Liver (tissue), 7 donors: ENCODE measurements at regions not wholly inside any gene's neighbourhood (a gene's known extent, or its start where the extent isn't known, plus 50 kb on each side); places are given as distances from the start of the nearest gene placed in this dataset.
"Not testable (repeated sequence)": the region's sequence is repeated elsewhere in the genome, so short reads cannot be mapped to it uniquely, and the experiment has no call there.

ENCODE experiments used
- DNase-seq: peaks from one replicate; pipeline ENCODE4 v3.0.0-alpha.2; 2017; ENCODE audit warnings: low spot score
- H3K27ac ChIP-seq, 2 donors: one replicate each; pipeline ENCODE4 v1.7.0; 2013; ENCODE audit warnings: inconsistent platforms in 2 of 2, low read length in 2 of 2, control low read depth in 1 of 2, low read depth in 1 of 2, mild to moderate bottlenecking in 1 of 2
- H3K27me3 ChIP-seq, 4 donors: one replicate each; pipeline versions ENCODE4 v1.6.1 to v1.7.0; 2013; ENCODE audit warnings: low read length in 3 of 4, inconsistent platforms in 1 of 4, mild to moderate bottlenecking in 1 of 4, moderate library complexity in 1 of 4; ENCODE audit not compliant: control insufficient read depth in 4 of 4, insufficient read depth in 4 of 4
- H3K36me3 ChIP-seq, 4 donors: one replicate each; pipeline versions ENCODE4 v1.6.1 to v1.7.0; 2013; ENCODE audit warnings: low read length in 3 of 4, mild to moderate bottlenecking in 3 of 4, low read depth in 1 of 4, moderate library complexity in 1 of 4; ENCODE audit not compliant: control insufficient read depth in 4 of 4, insufficient read depth in 3 of 4
- H3K4me1 ChIP-seq, 4 donors: one replicate each; pipeline versions ENCODE4 v1.6.1 to v1.7.0; 2013; ENCODE audit warnings: low read length in 3 of 4, mild to moderate bottlenecking in 3 of 4, moderate library complexity in 1 of 4; ENCODE audit not compliant: control insufficient read depth in 4 of 4, insufficient read depth in 4 of 4
- H3K4me3 ChIP-seq, 3 donors: one replicate each; pipeline versions ENCODE4 v1.6.1 to v1.7.0; 2013; ENCODE audit warnings: low read length in 3 of 3, control low read depth in 1 of 3, low read depth in 1 of 3, mild to moderate bottlenecking in 1 of 3
- H3K9ac ChIP-seq, 2 donors: one replicate each; pipeline ENCODE4 v1.7.0; 2013; ENCODE audit warnings: low read length in 2 of 2, mild to moderate bottlenecking in 2 of 2, moderate library complexity in 2 of 2, control low read depth in 1 of 2, low read depth in 1 of 2
- H3K9me3 ChIP-seq, 4 donors: one replicate each; pipeline versions ENCODE4 v1.6.1 to v1.7.0; 2013; ENCODE audit warnings: low read length in 3 of 4; ENCODE audit not compliant: control insufficient read depth in 4 of 4
- ATF3 ChIP-seq: IDR thresholded peaks from 2 replicates; pipeline ENCODE4 v1.6.1; 2016; ENCODE audit warnings: antibody characterized with exemption
- EGR1 ChIP-seq, 2 donors: IDR thresholded peaks; 2 replicates each; pipeline ENCODE4 v1.6.1; 2016 to 2018; ENCODE audit warnings: antibody characterized with exemption in 2 of 2, low read depth in 2 of 2
- FOXA2 ChIP-seq: IDR thresholded peaks from 2 replicates; pipeline ENCODE4 v1.6.1; 2016; ENCODE audit warnings: antibody characterized with exemption
- GABPA ChIP-seq, 2 donors: IDR thresholded peaks in 1 of 2; conservative IDR thresholded peaks in 1 of 2; 2 replicates each; pipeline ENCODE4 v1.6.1; 2016; ENCODE audit warnings: antibody characterized with exemption in 2 of 2, mild to moderate bottlenecking in 1 of 2, moderate library complexity in 1 of 2
- HNF4A ChIP-seq, 2 donors: conservative IDR thresholded peaks; 2 replicates each; pipeline ENCODE4 v1.6.1; 2016; ENCODE audit warnings: antibody characterized with exemption in 2 of 2, mild to moderate bottlenecking in 2 of 2
- JUND ChIP-seq, 2 donors: IDR thresholded peaks; 2 replicates each; pipeline ENCODE4 v1.6.1; 2016; ENCODE audit warnings: antibody characterized with exemption in 2 of 2
- RXRA ChIP-seq, 2 donors: IDR thresholded peaks; 2 replicates each; pipeline ENCODE4 v1.6.1; 2017 to 2018; ENCODE audit warnings: antibody characterized with exemption in 2 of 2, mild to moderate bottlenecking in 1 of 2
- TAF1 ChIP-seq: conservative IDR thresholded peaks from 2 replicates; pipeline ENCODE4 v1.6.1; 2016; ENCODE audit warnings: antibody characterized with exemption, mild to moderate bottlenecking
- YY1 ChIP-seq: IDR thresholded peaks from 2 replicates; pipeline ENCODE4 v1.6.1; 2016; ENCODE audit warnings: antibody characterized with exemption, mild to moderate bottlenecking
- WGBS: extraction: QIAGEN DNeasy Blood & Tissue Kit; methylation state at CpG from one replicate; pipeline ENCODE4 v1.1.7; 2013; 5-methylcytosine and 5-hydroxymethylcytosine counted together
- TF ChIP-seq, protein P1 (sequence below): IDR thresholded peaks from 2 replicates; pipeline ENCODE4 v1.6.1; 2016; ENCODE audit warnings: antibody characterized with exemption, mild to moderate bottlenecking
- donor health status: healthy.
- donor health status: healthy.
- donor health status: healthy.
- donor health status: healthy.

DNA sequence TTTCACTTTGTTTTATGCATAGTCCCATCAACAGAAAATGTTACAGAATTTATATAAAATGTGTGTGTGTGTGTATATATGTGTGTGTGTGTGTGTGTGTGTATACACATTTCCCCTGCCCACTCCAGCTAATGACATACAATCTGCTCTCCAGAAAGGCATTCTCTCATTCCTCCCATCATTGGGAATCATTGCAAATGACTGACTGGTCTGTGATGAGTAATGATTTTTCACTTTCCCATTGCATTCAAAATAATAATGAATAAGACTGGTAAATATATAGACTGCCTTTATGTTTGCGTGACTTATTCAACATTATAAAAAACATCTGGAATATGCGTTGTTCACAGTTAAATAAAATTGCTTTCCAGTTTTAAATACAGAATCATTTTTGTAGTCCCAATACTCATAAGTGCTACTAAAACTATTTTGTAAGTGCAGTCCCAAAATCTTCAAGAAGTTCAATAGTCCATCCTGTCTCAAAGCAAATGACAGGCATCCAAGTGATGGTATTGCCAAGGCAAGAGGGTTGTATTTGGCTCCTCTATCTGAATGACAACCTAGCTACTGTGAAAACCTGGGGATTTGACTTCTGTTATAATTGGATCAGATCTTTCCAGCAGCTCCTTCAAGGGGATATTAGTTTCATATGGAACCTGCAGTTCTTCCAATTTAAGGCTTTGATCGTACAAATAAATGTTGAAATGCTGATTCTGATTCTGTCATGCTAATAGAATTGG lies 150.9 kb downstream of the POLR1F start:
- H3K27me3 ChIP-seq, result no peaks in the 10 kb centered on the region
- DNase-seq, result no peak
- no peak overlapping the region for H3K9ac ChIP-seq
- WGBS, result 81% methylated on average over 3 of the region's 3 CpGs
- no peak overlapping the region for H3K4me3 ChIP-seq
- no peaks in the 10 kb centered on the region for H3K4me1 ChIP-seq
- no peak overlapping the region for H3K27ac ChIP-seq
- H3K36me3 ChIP-seq, result no peaks in the 10 kb centered on the region
- TF ChIP-seq JUND (IDR thresholded peaks at IDR 0.05) (no peak), EGR1 (IDR thresholded peaks at IDR 0.05; ENCODE audit: low read depth in 2 of 2) (no peak)
- H3K9me3 ChIP-seq, result no peaks in the 10 kb centered on the region

- no peak for TF ChIP-seq GABPA (IDR thresholded peaks at IDR 0.05 in 1 of 2, conservative IDR thresholded peaks at IDR 0.05 in 1 of 2)
- no peak for TF ChIP-seq JUND (IDR thresholded peaks at IDR 0.05)
- no peaks in the 10 kb centered on the region for H3K9me3 ChIP-seq
Measured at GRCh38 chr7:19554581-19554980, 154.3 kb downstream of the POLR1F start.

DNA sequence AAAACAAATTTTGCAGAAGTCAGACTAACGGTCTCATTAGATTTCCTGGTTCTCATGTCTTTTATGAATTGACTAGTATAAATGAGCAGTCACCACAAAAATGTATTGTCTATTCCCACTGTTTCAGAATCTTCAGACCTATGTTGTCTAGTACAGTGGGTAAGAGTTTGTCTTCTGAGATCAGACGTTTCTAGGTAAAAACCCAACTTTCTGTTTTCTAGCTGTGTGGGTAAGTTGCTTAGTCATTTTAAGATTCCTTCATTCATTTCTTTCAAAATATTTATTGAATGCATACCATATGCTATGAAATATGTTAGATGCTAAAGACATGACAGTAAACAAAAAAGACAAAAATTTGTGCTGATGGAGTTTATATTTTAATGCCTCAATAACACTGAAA lies 156.3 kb downstream of the POLR1F start:
- H3K9ac ChIP-seq, result no peak overlapping the region
- no peaks in the 10 kb centered on the region for H3K9me3 ChIP-seq
- H3K36me3 ChIP-seq, result no peaks in the 10 kb centered on the region
- 66% methylated on average over 2 of the region's 2 CpGs for WGBS
- H3K4me1 ChIP-seq, result no peaks in the 10 kb centered on the region
- no peak for TF ChIP-seq TAF1
- TF ChIP-seq, protein P1, sequence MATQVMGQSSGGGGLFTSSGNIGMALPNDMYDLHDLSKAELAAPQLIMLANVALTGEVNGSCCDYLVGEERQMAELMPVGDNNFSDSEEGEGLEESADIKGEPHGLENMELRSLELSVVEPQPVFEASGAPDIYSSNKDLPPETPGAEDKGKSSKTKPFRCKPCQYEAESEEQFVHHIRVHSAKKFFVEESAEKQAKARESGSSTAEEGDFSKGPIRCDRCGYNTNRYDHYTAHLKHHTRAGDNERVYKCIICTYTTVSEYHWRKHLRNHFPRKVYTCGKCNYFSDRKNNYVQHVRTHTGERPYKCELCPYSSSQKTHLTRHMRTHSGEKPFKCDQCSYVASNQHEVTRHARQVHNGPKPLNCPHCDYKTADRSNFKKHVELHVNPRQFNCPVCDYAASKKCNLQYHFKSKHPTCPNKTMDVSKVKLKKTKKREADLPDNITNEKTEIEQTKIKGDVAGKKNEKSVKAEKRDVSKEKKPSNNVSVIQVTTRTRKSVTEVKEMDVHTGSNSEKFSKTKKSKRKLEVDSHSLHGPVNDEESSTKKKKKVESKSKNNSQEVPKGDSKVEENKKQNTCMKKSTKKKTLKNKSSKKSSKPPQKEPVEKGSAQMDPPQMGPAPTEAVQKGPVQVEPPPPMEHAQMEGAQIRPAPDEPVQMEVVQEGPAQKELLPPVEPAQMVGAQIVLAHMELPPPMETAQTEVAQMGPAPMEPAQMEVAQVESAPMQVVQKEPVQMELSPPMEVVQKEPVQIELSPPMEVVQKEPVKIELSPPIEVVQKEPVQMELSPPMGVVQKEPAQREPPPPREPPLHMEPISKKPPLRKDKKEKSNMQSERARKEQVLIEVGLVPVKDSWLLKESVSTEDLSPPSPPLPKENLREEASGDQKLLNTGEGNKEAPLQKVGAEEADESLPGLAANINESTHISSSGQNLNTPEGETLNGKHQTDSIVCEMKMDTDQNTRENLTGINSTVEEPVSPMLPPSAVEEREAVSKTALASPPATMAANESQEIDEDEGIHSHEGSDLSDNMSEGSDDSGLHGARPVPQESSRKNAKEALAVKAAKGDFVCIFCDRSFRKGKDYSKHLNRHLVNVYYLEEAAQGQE, result no peak
- no peak for TF ChIP-seq YY1
- no peak for TF ChIP-seq JUND (IDR thresholded peaks at IDR 0.05)
- TF ChIP-seq RXRA (IDR thresholded peaks at IDR 0.05), result no peak
- no peak for TF ChIP-seq GABPA (IDR thresholded peaks at IDR 0.05 in 1 of 2, conservative IDR thresholded peaks at IDR 0.05 in 1 of 2)
- TF ChIP-seq ATF3, result no peak
- no peak for TF ChIP-seq FOXA2
- no peak for TF ChIP-seq HNF4A (conservative IDR thresholded peaks at IDR 0.05)
- no peaks in the 10 kb centered on the region for H3K27me3 ChIP-seq
- DNase-seq, result no peak
- no peak overlapping the region for H3K4me3 ChIP-seq
- no peak overlapping the region for H3K27ac ChIP-seq

More at GRCh38 chr7:19554581-19554980, 154.3 kb downstream of the POLR1F start:
- DNase-seq, result no peak
- H3K9ac ChIP-seq, result no peak overlapping the region
- H3K4me1 ChIP-seq, result no peaks in the 10 kb centered on the region
- no peak overlapping the region for H3K27ac ChIP-seq
- H3K27me3 ChIP-seq, result no peaks in the 10 kb centered on the region
- H3K36me3 ChIP-seq, result no peaks in the 10 kb centered on the region
- H3K4me3 ChIP-seq, result no peak overlapping the region

GRCh38 chr7:19549246-19549645 lies 159.6 kb downstream of the POLR1F start:
- WGBS, result 57% methylated on average over 5 of the region's 5 CpGs
- H3K9ac ChIP-seq, DNase-seq, H3K4me3 ChIP-seq, H3K36me3 ChIP-seq, H3K27ac ChIP-seq, H3K9me3 ChIP-seq, H3K27me3 ChIP-seq, H3K4me1 ChIP-seq: not testable (repeated sequence)
